HL-60 (cell line): ENCODE measurements at regions not wholly inside any gene's neighbourhood (a gene's known extent, or its start where the extent isn't known, plus 50 kb on each side); places are given as distances from the start of the nearest gene placed in this dataset.

Experiments
- DNase-seq, 2 experiments: peaks; one replicate each; pipeline ENCODE4 v3.0.0-alpha.2; 2010 to 2020; ENCODE audit warnings: low read depth in 1 of 2, low spot score in 1 of 2
- H3K27ac ChIP-seq: fragments of 250-450 bp; sonication (Bioruptor Pico); replicated peaks from 2 replicates; pipeline ENCODE4 v1.5.1; 2020; ENCODE audit warnings: mild to moderate bottlenecking, moderate library complexity
- H3K27me3 ChIP-seq: fragments of 250-450 bp; sonication (Bioruptor Pico); 2 replicates; pipeline ENCODE4 v1.5.1; 2021; ENCODE audit warnings: mild to moderate bottlenecking, moderate library complexity; ENCODE audit not compliant: insufficient read depth, poor library complexity, severe bottlenecking
- H3K4me3 ChIP-seq: replicated peaks from 2 replicates; pipeline ENCODE4 v1.5.1; 2011; ENCODE audit warnings: mild to moderate bottlenecking, control low read depth, low read length; ENCODE audit not compliant: insufficient read depth
- CTCF ChIP-seq: IDR thresholded peaks from one replicate; pipeline ENCODE4 v1.5.1; 2011; ENCODE audit warnings: low read length, control low read depth, inconsistent platforms; ENCODE audit not compliant: insufficient read depth
- GABPA ChIP-seq: IDR thresholded peaks from 2 replicates; pipeline ENCODE4 v1.6.1; 2012; ENCODE audit warnings: low read depth
- POLR2AphosphoS5 ChIP-seq: IDR thresholded peaks from 2 replicates; pipeline ENCODE4 v1.6.1; 2012; ENCODE audit warnings: low read depth
- SPI1 ChIP-seq: IDR thresholded peaks from 2 replicates; pipeline ENCODE4 v1.6.1; 2012; ENCODE audit warnings: low read depth, mild to moderate bottlenecking, borderline replicate concordance
- TF ChIP-seq, protein P1 (sequence below): IDR thresholded peaks from 2 replicates; pipeline ENCODE4 v1.6.1; 2012; ENCODE audit warnings: low read depth; ENCODE audit not compliant: insufficient replicate concordance

DNA sequence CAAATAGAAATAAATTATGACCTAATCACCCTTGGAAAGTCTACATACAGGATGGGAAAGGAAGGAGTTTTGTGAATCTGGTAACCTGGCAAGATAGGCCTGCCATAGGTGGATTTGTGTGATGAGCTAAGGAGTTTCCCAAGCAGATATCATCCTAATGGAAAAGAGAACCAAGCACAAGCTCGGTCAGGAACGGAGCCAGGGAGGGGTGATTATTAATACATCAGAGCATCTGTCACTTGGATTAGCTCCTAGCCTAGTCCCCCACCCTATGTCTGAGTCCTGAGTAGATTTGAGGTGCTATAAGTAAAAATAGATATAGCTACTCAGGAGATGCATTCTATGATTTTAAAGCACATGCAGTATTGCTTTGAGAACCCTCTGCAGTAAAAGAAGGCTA is 57.3 kb upstream of the SMARCA2 start:
- TF ChIP-seq POLR2AphosphoS5 (no peak), CTCF (no peak), GABPA (no peak), SPI1 (no peak)
- TF ChIP-seq, protein P1, sequence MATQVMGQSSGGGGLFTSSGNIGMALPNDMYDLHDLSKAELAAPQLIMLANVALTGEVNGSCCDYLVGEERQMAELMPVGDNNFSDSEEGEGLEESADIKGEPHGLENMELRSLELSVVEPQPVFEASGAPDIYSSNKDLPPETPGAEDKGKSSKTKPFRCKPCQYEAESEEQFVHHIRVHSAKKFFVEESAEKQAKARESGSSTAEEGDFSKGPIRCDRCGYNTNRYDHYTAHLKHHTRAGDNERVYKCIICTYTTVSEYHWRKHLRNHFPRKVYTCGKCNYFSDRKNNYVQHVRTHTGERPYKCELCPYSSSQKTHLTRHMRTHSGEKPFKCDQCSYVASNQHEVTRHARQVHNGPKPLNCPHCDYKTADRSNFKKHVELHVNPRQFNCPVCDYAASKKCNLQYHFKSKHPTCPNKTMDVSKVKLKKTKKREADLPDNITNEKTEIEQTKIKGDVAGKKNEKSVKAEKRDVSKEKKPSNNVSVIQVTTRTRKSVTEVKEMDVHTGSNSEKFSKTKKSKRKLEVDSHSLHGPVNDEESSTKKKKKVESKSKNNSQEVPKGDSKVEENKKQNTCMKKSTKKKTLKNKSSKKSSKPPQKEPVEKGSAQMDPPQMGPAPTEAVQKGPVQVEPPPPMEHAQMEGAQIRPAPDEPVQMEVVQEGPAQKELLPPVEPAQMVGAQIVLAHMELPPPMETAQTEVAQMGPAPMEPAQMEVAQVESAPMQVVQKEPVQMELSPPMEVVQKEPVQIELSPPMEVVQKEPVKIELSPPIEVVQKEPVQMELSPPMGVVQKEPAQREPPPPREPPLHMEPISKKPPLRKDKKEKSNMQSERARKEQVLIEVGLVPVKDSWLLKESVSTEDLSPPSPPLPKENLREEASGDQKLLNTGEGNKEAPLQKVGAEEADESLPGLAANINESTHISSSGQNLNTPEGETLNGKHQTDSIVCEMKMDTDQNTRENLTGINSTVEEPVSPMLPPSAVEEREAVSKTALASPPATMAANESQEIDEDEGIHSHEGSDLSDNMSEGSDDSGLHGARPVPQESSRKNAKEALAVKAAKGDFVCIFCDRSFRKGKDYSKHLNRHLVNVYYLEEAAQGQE = no peak
- DNase-seq = no peak
- no peak overlapping the region for H3K27ac ChIP-seq

GRCh38 chr9:1959371-1959770 is 55.8 kb upstream of the SMARCA2 start:
- no peak for DNase-seq
- Histone ChIP-seq H3K4me3 (no peak overlapping the region), H3K27ac (no peak overlapping the region), H3K27me3 (peaks cover 4% of the 10 kb centered on the region)
- TF ChIP-seq POLR2AphosphoS5 (no peak), SPI1 (no peak), GABPA (no peak), CTCF (no peak)
- TF ChIP-seq, protein P1 = no peak

More for the DNA sequence above, 57.3 kb upstream of the SMARCA2 start:
- peaks cover 3% of the 10 kb centered on the region for H3K27me3 ChIP-seq
- H3K4me3 ChIP-seq = no peak overlapping the region

DNA sequence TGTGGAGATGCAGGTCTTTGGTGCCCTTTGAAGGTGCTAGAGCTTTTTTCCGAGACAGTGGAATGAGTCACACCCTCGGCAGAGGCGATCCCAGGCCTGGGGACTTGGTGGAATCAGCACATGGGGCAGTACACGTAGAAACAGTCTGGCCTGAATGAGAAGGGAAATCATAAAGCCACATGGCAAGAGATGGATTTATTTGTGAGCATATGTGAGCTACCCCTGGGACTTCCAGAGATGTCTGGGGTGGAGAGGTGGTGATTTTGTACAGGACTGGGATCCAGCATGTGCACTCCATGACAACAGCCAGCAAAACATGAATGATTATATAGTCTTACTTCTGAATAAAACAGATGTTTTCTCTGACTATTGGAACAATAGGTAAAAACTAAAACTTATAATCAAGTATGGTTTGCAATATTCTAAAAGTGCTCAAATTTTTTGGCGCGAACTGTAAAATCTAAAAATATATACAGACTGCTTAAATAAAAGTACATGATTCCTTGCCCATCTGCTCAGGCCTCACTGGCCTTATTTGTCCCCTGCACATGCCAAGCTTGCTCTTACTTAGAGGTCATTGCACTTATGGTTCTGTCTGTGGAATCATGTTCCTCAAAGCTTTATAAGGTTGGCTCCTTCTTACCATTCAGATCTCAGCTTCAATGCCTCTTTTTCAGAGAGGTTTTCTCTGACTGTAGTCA is 54.7 kb upstream of the SMARCA2 start:
- H3K27ac ChIP-seq = no peak overlapping the region
- TF ChIP-seq CTCF (no peak), POLR2AphosphoS5 (no peak), SPI1 (no peak), GABPA (no peak)
- TF ChIP-seq, protein P1 = no peak
- H3K27me3 ChIP-seq = peaks cover 4% of the 10 kb centered on the region
- no peak for DNase-seq
- no peak overlapping the region for H3K4me3 ChIP-seq
